DND-41 (cell line): ENCODE measurements at regions not wholly inside any gene's neighbourhood (a gene's known extent, or its start where the extent isn't known, plus 50 kb on each side); places are given as distances from the start of the nearest gene placed in this dataset.

Experiments used
- ATAC-seq: fragments of 200-7000 bp; cut with Tn5 transposase; 3 replicates; pipeline ENCODE4 v1.9.1; 2021; ENCODE audit warnings: low read depth; ENCODE audit not compliant: insufficient read depth
- DNase-seq: peaks from one replicate; pipeline ENCODE4 v3.0.0-alpha.2; 2020
- H2AFZ ChIP-seq: 2 replicates; pipeline ENCODE4 v1.6.0; 2012; ENCODE audit warnings: low read depth, low read length
- H3K27ac ChIP-seq: 2 replicates; pipeline ENCODE4 v1.5.1; 2012; ENCODE audit warnings: low read length, inconsistent platforms
- H3K27me3 ChIP-seq: fragments of 200-600 bp; sonication (generic); 2 replicates; pipeline ENCODE4 v1.6.0; 2012; ENCODE audit warnings: low read length, mild to moderate bottlenecking, inconsistent platforms; ENCODE audit not compliant: insufficient read depth, poor library complexity
- H3K36me3 ChIP-seq: 2 replicates; pipeline ENCODE4 v1.5.1; 2012; ENCODE audit warnings: low read length, inconsistent platforms; ENCODE audit not compliant: insufficient read depth
- H3K4me1 ChIP-seq: 2 replicates; pipeline ENCODE4 v1.5.1; 2012; ENCODE audit warnings: mild to moderate bottlenecking, low read length; ENCODE audit not compliant: insufficient read depth
- H3K4me2 ChIP-seq: 2 replicates; pipeline ENCODE4 v1.6.0; 2012; ENCODE audit warnings: mild to moderate bottlenecking, moderate library complexity, low read length, inconsistent platforms; ENCODE audit not compliant: insufficient read depth
- H3K4me3 ChIP-seq, 2 experiments: fragments of 200-600 bp in 1 of 2; shearing (Covaris generic) in 1 of 2; 2 replicates each; pipeline ENCODE4 v1.5.1; 2012 to 2016; ENCODE audit warnings: inconsistent platforms in 2 of 2, low read length in 2 of 2, mild to moderate bottlenecking in 2 of 2, low read depth in 1 of 2, moderate library complexity in 1 of 2
- H3K79me2 ChIP-seq: 2 replicates; pipeline ENCODE4 v1.6.0; 2012; ENCODE audit warnings: low read length, inconsistent platforms; ENCODE audit not compliant: insufficient read depth
- H3K9ac ChIP-seq: 2 replicates; pipeline ENCODE4 v1.6.0; 2012; ENCODE audit warnings: low read depth, mild to moderate bottlenecking, inconsistent platforms, low read length, moderate library complexity
- H3K9me3 ChIP-seq: 2 replicates; pipeline ENCODE4 v1.5.1; 2012; ENCODE audit warnings: low read length, moderate library complexity, mild to moderate bottlenecking, inconsistent platforms; ENCODE audit not compliant: insufficient read depth, severe bottlenecking
- H4K20me1 ChIP-seq: 2 replicates; pipeline ENCODE4 v1.6.0; 2012; ENCODE audit warnings: low read length; ENCODE audit not compliant: insufficient read depth
- EZH2 ChIP-seq: IDR thresholded peaks from 3 replicates; pipeline ENCODE4 v1.6.1; 2012; ENCODE audit warnings: borderline replicate concordance, low read depth, mild to moderate bottlenecking, moderate library complexity, low read length, inconsistent platforms; ENCODE audit not compliant: severe bottlenecking
- TF ChIP-seq, protein P1 (sequence below): IDR thresholded peaks from 2 replicates; pipeline ENCODE4 v1.5.1; 2012; ENCODE audit warnings: borderline replicate concordance, low read length, moderate library complexity, mild to moderate bottlenecking; ENCODE audit not compliant: poor library complexity, severe bottlenecking; ENCODE audit errors: extremely low read depth

DNA sequence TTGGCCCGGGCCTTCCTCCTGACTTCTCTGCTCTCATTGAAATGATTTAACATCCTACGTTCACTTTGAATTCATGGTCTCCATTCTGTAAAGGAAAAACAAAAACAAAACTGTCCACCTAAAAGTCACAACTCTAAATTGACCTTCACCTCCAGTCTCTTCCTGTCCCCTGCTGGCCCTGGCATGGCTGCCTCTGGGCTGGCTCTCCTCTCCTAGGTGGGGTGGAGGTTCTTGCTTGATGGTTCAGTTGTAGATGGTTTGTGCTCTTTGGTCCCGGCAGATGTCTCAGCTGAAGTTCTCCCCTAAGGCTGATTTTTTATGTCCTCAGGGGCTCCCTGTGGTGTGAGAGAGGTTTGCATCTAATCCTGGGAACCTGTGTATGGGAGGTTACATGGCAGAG is 121.1 kb downstream of the ACKR3 start:
- no peak overlapping the region for H3K27ac ChIP-seq
- TF ChIP-seq, protein P1, sequence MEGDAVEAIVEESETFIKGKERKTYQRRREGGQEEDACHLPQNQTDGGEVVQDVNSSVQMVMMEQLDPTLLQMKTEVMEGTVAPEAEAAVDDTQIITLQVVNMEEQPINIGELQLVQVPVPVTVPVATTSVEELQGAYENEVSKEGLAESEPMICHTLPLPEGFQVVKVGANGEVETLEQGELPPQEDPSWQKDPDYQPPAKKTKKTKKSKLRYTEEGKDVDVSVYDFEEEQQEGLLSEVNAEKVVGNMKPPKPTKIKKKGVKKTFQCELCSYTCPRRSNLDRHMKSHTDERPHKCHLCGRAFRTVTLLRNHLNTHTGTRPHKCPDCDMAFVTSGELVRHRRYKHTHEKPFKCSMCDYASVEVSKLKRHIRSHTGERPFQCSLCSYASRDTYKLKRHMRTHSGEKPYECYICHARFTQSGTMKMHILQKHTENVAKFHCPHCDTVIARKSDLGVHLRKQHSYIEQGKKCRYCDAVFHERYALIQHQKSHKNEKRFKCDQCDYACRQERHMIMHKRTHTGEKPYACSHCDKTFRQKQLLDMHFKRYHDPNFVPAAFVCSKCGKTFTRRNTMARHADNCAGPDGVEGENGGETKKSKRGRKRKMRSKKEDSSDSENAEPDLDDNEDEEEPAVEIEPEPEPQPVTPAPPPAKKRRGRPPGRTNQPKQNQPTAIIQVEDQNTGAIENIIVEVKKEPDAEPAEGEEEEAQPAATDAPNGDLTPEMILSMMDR, result no peak
- TF ChIP-seq EZH2, result no peak
- H3K9ac ChIP-seq, result no peak overlapping the region
- ATAC-seq (no peak), DNase-seq (no peak)
- H3K27me3 ChIP-seq, result peaks cover 5% of the 10 kb centered on the region
- no peaks in the 10 kb centered on the region for H3K9me3 ChIP-seq
- H3K4me2 ChIP-seq, result no peak overlapping the region
- H4K20me1 ChIP-seq, result no peaks in the 10 kb centered on the region
- H3K79me2 ChIP-seq, result no peaks in the 10 kb centered on the region
- no peak overlapping the region for H2AFZ ChIP-seq
- no peaks in the 10 kb centered on the region for H3K36me3 ChIP-seq
- H3K4me3 ChIP-seq, result no peak overlapping the region
- H3K4me1 ChIP-seq, result no peaks in the 10 kb centered on the region

DNA sequence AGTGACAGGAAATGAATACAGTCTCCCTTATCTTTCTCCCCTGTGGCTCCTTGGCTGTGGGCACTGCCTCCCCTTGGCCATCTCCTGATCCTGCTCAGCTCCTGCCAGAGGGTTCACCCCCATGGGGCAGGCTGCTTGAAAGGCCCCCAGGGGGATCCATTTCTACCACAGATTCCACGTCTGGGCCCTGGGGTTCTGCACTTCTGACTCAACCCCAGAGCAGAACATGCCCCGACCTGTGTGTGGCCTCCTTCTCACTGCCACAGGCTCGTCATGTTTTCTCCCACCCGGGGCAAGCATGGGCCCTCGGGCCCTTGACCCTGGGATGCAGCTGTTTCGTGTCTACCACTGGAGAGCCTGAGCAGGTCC is 122.2 kb downstream of the ACKR3 start:
- Histone ChIP-seq H3K4me3 (no peak overlapping the region), H3K4me2 (no peak overlapping the region), H3K9ac (no peak overlapping the region), H3K27me3 (peaks cover 5% of the 10 kb centered on the region), H3K9me3 (no peaks in the 10 kb centered on the region), H3K36me3 (no peaks in the 10 kb centered on the region), H3K79me2 (no peaks in the 10 kb centered on the region), H3K27ac (no peak overlapping the region), H4K20me1 (no peaks in the 10 kb centered on the region), H3K4me1 (no peaks in the 10 kb centered on the region), H2AFZ (no peak overlapping the region)
- DNase-seq, result no peak
- ATAC-seq, result no peak
- TF ChIP-seq, protein P1, result no peak
- no peak for TF ChIP-seq EZH2

DNA sequence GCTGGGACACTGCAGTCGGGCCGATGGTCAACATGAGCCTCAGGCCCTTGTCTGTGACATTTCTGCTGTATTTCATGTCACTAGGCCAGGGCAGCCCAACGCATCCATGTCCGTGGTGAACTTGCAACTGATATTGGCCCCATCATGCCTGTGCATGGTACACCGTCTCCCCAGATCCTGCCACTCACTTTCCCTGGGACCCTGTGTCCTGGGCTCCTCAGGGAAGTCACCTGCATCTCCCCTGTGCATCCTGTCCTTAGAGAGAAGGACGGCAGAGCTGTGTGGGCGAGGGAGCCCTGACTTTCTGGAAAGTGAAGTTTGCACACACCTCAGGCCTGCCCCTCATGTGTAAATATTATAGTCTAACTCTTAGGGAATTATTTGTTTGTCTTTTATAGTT is 123.3 kb downstream of the ACKR3 start:
- H4K20me1 ChIP-seq, result no peaks in the 10 kb centered on the region
- peaks cover 5% of the 10 kb centered on the region for H3K27me3 ChIP-seq
- no peak overlapping the region for H3K4me3 ChIP-seq
- H3K27ac ChIP-seq, result no peak overlapping the region
- H3K9me3 ChIP-seq, result no peaks in the 10 kb centered on the region
- H3K79me2 ChIP-seq, result no peaks in the 10 kb centered on the region
- H3K36me3 ChIP-seq, result no peaks in the 10 kb centered on the region
- no peak overlapping the region for H3K9ac ChIP-seq
- H3K4me2 ChIP-seq, result no peak overlapping the region
- H3K4me1 ChIP-seq, result no peaks in the 10 kb centered on the region
- TF ChIP-seq, protein P1, result no peak
- no peak for TF ChIP-seq EZH2
- H2AFZ ChIP-seq, result no peak overlapping the region
- DNase-seq, result no peak
- ATAC-seq, result no peak

DNA sequence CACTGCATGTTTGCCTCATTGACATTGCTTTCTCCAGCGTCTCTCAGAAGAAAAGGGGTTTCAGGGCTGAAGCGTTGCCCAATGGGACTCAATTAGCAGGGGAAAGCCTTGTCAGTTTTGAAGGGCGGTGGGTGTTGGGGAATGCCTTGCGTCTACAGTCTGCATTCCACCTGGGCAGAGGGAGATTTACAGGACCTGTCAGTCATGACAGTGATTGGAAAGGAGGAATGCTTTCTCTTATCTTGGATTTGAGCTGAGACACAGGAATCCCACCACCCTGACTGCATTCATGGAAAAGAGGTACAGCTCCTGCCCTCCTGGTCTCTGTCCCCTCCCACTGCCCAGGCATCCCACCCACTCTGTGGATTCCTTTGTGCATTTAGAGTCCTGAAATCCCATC is 123.9 kb downstream of the ACKR3 start:
- H3K27ac ChIP-seq, result no peak overlapping the region
- no peaks in the 10 kb centered on the region for H4K20me1 ChIP-seq
- no peaks in the 10 kb centered on the region for H3K36me3 ChIP-seq
- no peak overlapping the region for H2AFZ ChIP-seq
- H3K9ac ChIP-seq, result no peak overlapping the region
- DNase-seq (no peak), ATAC-seq (no peak)
- no peaks in the 10 kb centered on the region for H3K9me3 ChIP-seq
- no peaks in the 10 kb centered on the region for H3K79me2 ChIP-seq
- H3K4me2 ChIP-seq, result no peak overlapping the region
- H3K27me3 ChIP-seq, result peaks cover 5% of the 10 kb centered on the region
- H3K4me3 ChIP-seq, result no peak overlapping the region
- TF ChIP-seq, protein P1, result no peak
- TF ChIP-seq EZH2, result no peak
- H3K4me1 ChIP-seq, result no peaks in the 10 kb centered on the region
